Stimulated activated naive CD8-positive, alpha-beta T cell treated with anti-CD3 and anti-CD28 coated beads, Interleukin-15, amount 100 ng/mL, for 72 hours (primary cell): ENCODE measurements at regions not wholly inside any gene's neighbourhood (a gene's known extent, or its start where the extent isn't known, plus 50 kb on each side); places are given as distances from the start of the nearest gene placed in this dataset.
"Not testable (repeated sequence)": the region's sequence is repeated elsewhere in the genome, so short reads cannot be mapped to it uniquely, and the experiment has no call there.

Experiments
- ATAC-seq: fragments of 150-1000 bp; cut with Tn5 transposase; 2 replicates; pipeline ENCODE4 v1.10.0; 2021; ENCODE audit warnings: mild to moderate bottlenecking, moderate library complexity
- DNase-seq, 2 donors: peaks; one replicate each; pipeline ENCODE4 v3.0.0; 2021 to 2022
- H3K27ac Mint-ChIP-seq, 2 donors: one replicate each; pipeline ENCODE4 v1.8.0; 2022; ENCODE audit warnings: mild to moderate bottlenecking in 2 of 2, mixed read lengths in 2 of 2, moderate library complexity in 2 of 2
- H3K27me3 Mint-ChIP-seq: one replicate; pipeline ENCODE4 v1.8.0; 2022; ENCODE audit warnings: mixed read lengths
- H3K4me1 Mint-ChIP-seq: one replicate; pipeline ENCODE4 v1.8.0; 2022; ENCODE audit warnings: mild to moderate bottlenecking, mixed read lengths
- H3K4me3 Mint-ChIP-seq, 2 donors: one replicate each; pipeline ENCODE4 v1.8.0; 2022; ENCODE audit warnings: mild to moderate bottlenecking in 2 of 2, mixed read lengths in 2 of 2, moderate library complexity in 1 of 2
- H3K9me3 Mint-ChIP-seq, 2 donors: one replicate each; pipeline ENCODE4 v1.8.0; 2022; ENCODE audit warnings: mixed read lengths in 2 of 2

GRCh38 chr18:34397286-34397896 lies 172.7 kb upstream of the NOL4 start:
- DNase-seq (no peak), ATAC-seq (no peak)
- no peak overlapping the region for H3K27ac Mint-ChIP-seq

GRCh38 chr18:34399892-34400291 lies 175.2 kb upstream of the NOL4 start:
- no peaks in the 10 kb centered on the region for H3K4me1 Mint-ChIP-seq
- ATAC-seq, result no peak
- H3K4me3 Mint-ChIP-seq, result no peak overlapping the region
- peaks cover 0 to 15% of the 10 kb centered on the region in 2 donors for H3K9me3 Mint-ChIP-seq
- no peak for DNase-seq
- no peaks in the 10 kb centered on the region for H3K27me3 Mint-ChIP-seq
- H3K27ac Mint-ChIP-seq, result no peak overlapping the region

More at GRCh38 chr18:34397286-34397896, 172.7 kb upstream of the NOL4 start:
- H3K27me3 Mint-ChIP-seq, result no peaks in the 10 kb centered on the region
- no peaks in the 10 kb centered on the region for H3K4me1 Mint-ChIP-seq
- H3K4me3 Mint-ChIP-seq, result no peak overlapping the region
- H3K9me3 Mint-ChIP-seq, result peaks cover 0 to 15% of the 10 kb centered on the region in 2 donors

- no peaks in the 10 kb centered on the region for H3K27me3 Mint-ChIP-seq
- DNase-seq (no peak), ATAC-seq (no peak)
- peaks cover 0 to 11% of the 10 kb centered on the region in 2 donors for H3K9me3 Mint-ChIP-seq
- H3K4me1 Mint-ChIP-seq, result no peaks in the 10 kb centered on the region
- no peak overlapping the region for H3K27ac Mint-ChIP-seq
- no peak overlapping the region for H3K4me3 Mint-ChIP-seq
These were observed 176.1 kb upstream of the NOL4 start for GRCh38 chr18:34400834-34401233.

- H3K27ac Mint-ChIP-seq, result no peak overlapping the region
- DNase-seq (no peak), ATAC-seq (no peak)
- H3K4me3 Mint-ChIP-seq, result no peak overlapping the region
- peaks cover 0 to 12% of the 10 kb centered on the region in 2 donors for H3K9me3 Mint-ChIP-seq
- no peaks in the 10 kb centered on the region for H3K4me1 Mint-ChIP-seq
- H3K27me3 Mint-ChIP-seq, result no peaks in the 10 kb centered on the region
These were observed 177.1 kb upstream of the NOL4 start for GRCh38 chr18:34401775-34402174.

GRCh38 chr18:34407471-34407870 lies 182.8 kb upstream of the NOL4 start:
- H3K4me3 Mint-ChIP-seq, H3K27me3 Mint-ChIP-seq, H3K4me1 Mint-ChIP-seq, H3K27ac Mint-ChIP-seq, DNase-seq, ATAC-seq: not testable (repeated sequence)
- peaks cover 9 to 18% of the 10 kb centered on the region in 2 donors for H3K9me3 Mint-ChIP-seq

GRCh38 chr18:34411952-34412351 lies 187.2 kb upstream of the NOL4 start:
- ATAC-seq, result no peak
- no peaks in the 10 kb centered on the region for H3K4me1 Mint-ChIP-seq
- H3K27me3 Mint-ChIP-seq, result no peaks in the 10 kb centered on the region
- no peak for DNase-seq
- no peak overlapping the region for H3K4me3 Mint-ChIP-seq
- H3K27ac Mint-ChIP-seq, result no peak overlapping the region
- peaks cover 9 to 10% of the 10 kb centered on the region in 2 donors for H3K9me3 Mint-ChIP-seq

- no peak for ATAC-seq
- Mint-ChIP-seq H3K4me3 (no peak overlapping the region), H3K4me1 (no peaks in the 10 kb centered on the region), H3K9me3 (peaks cover 9 to 14% of the 10 kb centered on the region in 2 donors), H3K27me3 (no peaks in the 10 kb centered on the region), H3K27ac (no peak overlapping the region)
- no peak for DNase-seq
These were observed 206.3 kb upstream of the NOL4 start for GRCh38 chr18:34431042-34431441.

- H3K9me3 Mint-ChIP-seq, result peaks cover 3 to 6% of the 10 kb centered on the region in 2 donors
- no peak for ATAC-seq
- no peak overlapping the region for H3K27ac Mint-ChIP-seq
- H3K4me1 Mint-ChIP-seq, result no peaks in the 10 kb centered on the region
- H3K4me3 Mint-ChIP-seq, result no peak overlapping the region
- H3K27me3 Mint-ChIP-seq, result no peaks in the 10 kb centered on the region
- DNase-seq, result no peak
These were observed 219.9 kb upstream of the NOL4 start for GRCh38 chr18:34444622-34445021.

- Mint-ChIP-seq H3K4me3 (no peak overlapping the region), H3K27me3 (no peaks in the 10 kb centered on the region), H3K4me1 (no peaks in the 10 kb centered on the region), H3K9me3 (peaks cover 3 to 6% of the 10 kb centered on the region in 2 donors), H3K27ac (no peak overlapping the region)
- DNase-seq (no peak), ATAC-seq (no peak)
These were observed 223.9 kb upstream of the NOL4 start for GRCh38 chr18:34448662-34449061.

GRCh38 chr18:34457761-34458160 lies 233.0 kb upstream of the NOL4 start:
- no peak overlapping the region for H3K27ac Mint-ChIP-seq
- peaks cover 4 to 25% of the 10 kb centered on the region in 2 donors for H3K9me3 Mint-ChIP-seq
- H3K27me3 Mint-ChIP-seq, result no peaks in the 10 kb centered on the region
- no peak for DNase-seq
- H3K4me3 Mint-ChIP-seq, result no peak overlapping the region
- ATAC-seq, result no peak
- no peaks in the 10 kb centered on the region for H3K4me1 Mint-ChIP-seq

- Mint-ChIP-seq H3K9me3 (peaks cover 4 to 30% of the 10 kb centered on the region in 2 donors), H3K27ac (no peak overlapping the region), H3K4me3 (no peak overlapping the region), H3K27me3 (no peaks in the 10 kb centered on the region), H3K4me1 (no peaks in the 10 kb centered on the region)
- ATAC-seq (no peak), DNase-seq (no peak)
These were observed 233.8 kb upstream of the NOL4 start for GRCh38 chr18:34458410-34458977.

- Mint-ChIP-seq H3K4me3 (no peak overlapping the region), H3K9me3 (peaks cover 4 to 37% of the 10 kb centered on the region in 2 donors), H3K27ac (no peak overlapping the region), H3K4me1 (no peaks in the 10 kb centered on the region), H3K27me3 (no peaks in the 10 kb centered on the region)
- ATAC-seq, result no peak
- DNase-seq, result no peak
These were observed 236.6 kb upstream of the NOL4 start for GRCh38 chr18:34461266-34461665.

GRCh38 chr18:34467058-34467457 lies 242.3 kb upstream of the NOL4 start:
- Mint-ChIP-seq H3K9me3 (peaks cover 0 to 17% of the 10 kb centered on the region in 2 donors), H3K4me3 (no peak overlapping the region), H3K27ac (no peak overlapping the region), H3K4me1 (no peaks in the 10 kb centered on the region), H3K27me3 (no peaks in the 10 kb centered on the region)
- no peak for DNase-seq
- ATAC-seq, result no peak

GRCh38 chr18:34480162-34480700 lies 229.9 kb upstream of the DTNA start:
- peaks cover 0 to 11% of the 10 kb centered on the region in 2 donors for H3K9me3 Mint-ChIP-seq
- no peaks in the 10 kb centered on the region for H3K4me1 Mint-ChIP-seq
- H3K27ac Mint-ChIP-seq, result no peak overlapping the region
- DNase-seq (no peak), ATAC-seq (no peak)
- H3K27me3 Mint-ChIP-seq, result no peaks in the 10 kb centered on the region
- H3K4me3 Mint-ChIP-seq, result no peak overlapping the region

- DNase-seq, result no peak
- H3K4me3 Mint-ChIP-seq, result no peak overlapping the region
- no peak overlapping the region for H3K27ac Mint-ChIP-seq
- no peak for ATAC-seq
- no peaks in the 10 kb centered on the region for H3K4me1 Mint-ChIP-seq
- peaks cover 0 to 11% of the 10 kb centered on the region in 2 donors for H3K9me3 Mint-ChIP-seq
- no peaks in the 10 kb centered on the region for H3K27me3 Mint-ChIP-seq
These were observed 227.9 kb upstream of the DTNA start for GRCh38 chr18:34482204-34482603.

GRCh38 chr18:34483198-34483597 lies 226.9 kb upstream of the DTNA start:
- peaks cover 0 to 11% of the 10 kb centered on the region in 2 donors for H3K9me3 Mint-ChIP-seq
- no peak overlapping the region for H3K27ac Mint-ChIP-seq
- no peak for DNase-seq
- ATAC-seq, result no peak
- H3K27me3 Mint-ChIP-seq, result no peaks in the 10 kb centered on the region
- no peak overlapping the region for H3K4me3 Mint-ChIP-seq
- H3K4me1 Mint-ChIP-seq, result no peaks in the 10 kb centered on the region
